ENCODE measurements at regions not wholly inside any gene's neighbourhood (a gene's known extent, or its start where the extent isn't known, plus 50 kb on each side); places are given as distances from the start of the nearest gene placed in this dataset.

DNA sequence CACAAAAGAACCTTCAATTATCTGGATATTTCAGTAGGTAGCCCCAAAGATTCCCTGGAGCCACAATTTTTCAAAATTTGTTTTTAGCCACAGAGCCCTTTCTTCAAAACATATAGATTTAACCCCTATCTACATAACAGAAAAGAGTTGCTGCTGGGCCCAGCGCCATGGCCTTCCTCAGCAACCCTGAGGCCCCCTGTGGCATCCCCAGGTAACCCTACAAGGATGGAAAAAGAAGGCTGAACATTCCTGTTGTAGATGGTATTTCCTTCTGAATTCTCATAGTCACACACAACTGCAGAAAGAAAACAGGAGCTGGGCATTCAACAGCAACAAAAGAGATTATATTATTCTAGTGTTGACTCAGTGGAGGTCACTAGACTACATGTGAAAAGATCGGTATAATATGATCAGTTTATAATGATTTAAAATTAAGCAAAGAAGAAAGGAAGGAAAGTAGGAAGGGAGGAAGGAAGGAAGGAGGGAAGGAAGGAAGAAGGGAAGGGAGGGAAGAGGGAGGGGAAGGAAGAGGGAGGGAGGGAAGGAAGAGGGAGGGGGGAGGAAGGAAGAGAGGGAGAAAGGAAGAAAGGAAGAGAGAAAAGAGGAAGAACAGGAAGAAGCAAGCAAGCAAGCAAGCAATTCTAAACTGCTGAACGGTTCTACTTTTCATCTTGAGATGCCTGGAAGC, 342.5 kb upstream of the NR2F2 start:
- DNase-seq = no peak
- TF ChIP-seq, protein P1, sequence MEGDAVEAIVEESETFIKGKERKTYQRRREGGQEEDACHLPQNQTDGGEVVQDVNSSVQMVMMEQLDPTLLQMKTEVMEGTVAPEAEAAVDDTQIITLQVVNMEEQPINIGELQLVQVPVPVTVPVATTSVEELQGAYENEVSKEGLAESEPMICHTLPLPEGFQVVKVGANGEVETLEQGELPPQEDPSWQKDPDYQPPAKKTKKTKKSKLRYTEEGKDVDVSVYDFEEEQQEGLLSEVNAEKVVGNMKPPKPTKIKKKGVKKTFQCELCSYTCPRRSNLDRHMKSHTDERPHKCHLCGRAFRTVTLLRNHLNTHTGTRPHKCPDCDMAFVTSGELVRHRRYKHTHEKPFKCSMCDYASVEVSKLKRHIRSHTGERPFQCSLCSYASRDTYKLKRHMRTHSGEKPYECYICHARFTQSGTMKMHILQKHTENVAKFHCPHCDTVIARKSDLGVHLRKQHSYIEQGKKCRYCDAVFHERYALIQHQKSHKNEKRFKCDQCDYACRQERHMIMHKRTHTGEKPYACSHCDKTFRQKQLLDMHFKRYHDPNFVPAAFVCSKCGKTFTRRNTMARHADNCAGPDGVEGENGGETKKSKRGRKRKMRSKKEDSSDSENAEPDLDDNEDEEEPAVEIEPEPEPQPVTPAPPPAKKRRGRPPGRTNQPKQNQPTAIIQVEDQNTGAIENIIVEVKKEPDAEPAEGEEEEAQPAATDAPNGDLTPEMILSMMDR (IDR thresholded peaks at IDR 0.05) = no peak
- no peak overlapping the region for H3K27ac ChIP-seq
- H3K27me3 ChIP-seq = no peaks in the 10 kb centered on the region
- H3K4me1 ChIP-seq = peaks cover 0 to 9% (median 2%) of the 10 kb centered on the region in 4 donors
- intact Hi-C loops (cut with DNase I; ENCODE audit: low total_unique reads) = no loop called here
- no peaks in the 10 kb centered on the region for H3K9me3 ChIP-seq
- H3K36me3 ChIP-seq = no peaks in the 10 kb centered on the region
- no peak overlapping the region for H3K4me3 ChIP-seq

DNA sequence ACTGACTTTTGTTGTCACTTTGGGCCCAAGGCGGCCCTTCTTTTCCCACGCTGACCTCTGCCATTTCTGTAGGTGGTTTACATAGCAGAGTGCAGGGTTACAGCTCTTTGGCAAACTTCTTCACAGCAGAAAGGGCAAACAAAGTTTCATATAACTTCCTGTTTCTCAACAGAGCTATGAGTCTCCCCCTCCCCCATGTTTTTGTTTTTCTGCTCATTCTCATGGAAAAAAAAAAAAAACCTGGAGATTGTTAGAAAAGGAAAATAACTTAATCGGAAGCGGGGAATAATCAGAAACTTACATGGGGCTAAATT, 342.0 kb upstream of the NR2F2 start:
- Histone ChIP-seq H3K27me3 (no peaks in the 10 kb centered on the region), H3K4me1 (peaks cover 0 to 9% (median 2%) of the 10 kb centered on the region in 4 donors), H3K36me3 (no peaks in the 10 kb centered on the region), H3K27ac (no peak overlapping the region), H3K9me3 (no peaks in the 10 kb centered on the region), H3K4me3 (no peak overlapping the region)
- TF ChIP-seq, protein P1 (IDR thresholded peaks at IDR 0.05) = no peak
- intact Hi-C loops (cut with DNase I; ENCODE audit: low total_unique reads) = no loop called here
- DNase-seq = no peak

DNA sequence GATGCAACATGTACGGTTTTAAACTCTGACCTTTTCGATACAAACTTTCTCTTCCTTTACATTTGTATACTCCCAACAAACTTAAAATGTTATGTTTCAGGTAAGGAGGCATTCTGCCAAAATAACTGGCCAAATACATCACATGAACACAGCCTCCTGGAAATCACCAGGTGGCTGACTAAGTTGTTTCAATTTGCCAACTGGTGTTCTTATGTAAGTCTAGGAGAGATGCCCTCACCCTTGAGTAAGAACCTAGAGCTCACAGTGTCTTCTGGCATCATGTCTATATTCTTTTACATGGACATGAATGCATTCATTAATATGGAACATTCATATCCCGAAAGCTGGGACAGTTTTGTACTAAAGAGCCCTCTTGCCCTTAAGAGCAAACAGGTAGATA, 341.1 kb upstream of the NR2F2 start:
- Histone ChIP-seq H3K4me1 (peaks cover 0 to 9% (median 2%) of the 10 kb centered on the region in 4 donors), H3K27me3 (no peaks in the 10 kb centered on the region), H3K27ac (no peak overlapping the region), H3K9me3 (no peaks in the 10 kb centered on the region), H3K4me3 (no peak overlapping the region), H3K36me3 (no peaks in the 10 kb centered on the region)
- no peak for DNase-seq
- intact Hi-C loops (cut with DNase I; ENCODE audit: low total_unique reads) = no loop called here
- TF ChIP-seq, protein P1 (IDR thresholded peaks at IDR 0.05) = no peak

DNA sequence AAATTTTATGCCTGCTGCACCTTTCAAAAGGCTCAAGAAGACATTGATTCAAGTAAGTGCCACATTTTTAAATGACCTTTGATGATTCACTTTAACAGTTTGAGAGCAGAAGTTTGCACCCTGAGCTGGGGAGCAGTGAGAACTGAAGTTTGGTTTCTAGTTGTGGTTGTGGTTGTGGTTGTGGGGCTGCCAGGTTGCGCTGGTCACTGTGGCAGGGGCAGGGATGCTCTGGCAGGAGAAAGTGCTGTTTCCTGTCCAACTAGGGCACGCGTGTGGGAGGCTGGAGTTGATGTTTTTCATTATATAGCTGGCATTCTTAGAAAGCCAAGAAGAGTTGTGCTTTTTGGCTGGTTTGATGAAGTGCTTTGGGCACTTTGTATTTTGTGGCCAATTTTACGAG, 339.7 kb upstream of the NR2F2 start:
- intact Hi-C loops (cut with DNase I; ENCODE audit: low total_unique reads) = loop anchor here (10.0 kb wide), 1 partner anchor 314 kb away; no protein-coding TSS in a partner anchor
- no peak overlapping the region for H3K27ac ChIP-seq
- H3K27me3 ChIP-seq = no peaks in the 10 kb centered on the region
- no peaks in the 10 kb centered on the region for H3K36me3 ChIP-seq
- H3K9me3 ChIP-seq = no peaks in the 10 kb centered on the region
- DNase-seq = no peak
- TF ChIP-seq, protein P1 (IDR thresholded peaks at IDR 0.05) = no peak
- H3K4me3 ChIP-seq = no peak overlapping the region
- peaks cover 0 to 9% (median 5%) of the 10 kb centered on the region in 4 donors for H3K4me1 ChIP-seq

DNA sequence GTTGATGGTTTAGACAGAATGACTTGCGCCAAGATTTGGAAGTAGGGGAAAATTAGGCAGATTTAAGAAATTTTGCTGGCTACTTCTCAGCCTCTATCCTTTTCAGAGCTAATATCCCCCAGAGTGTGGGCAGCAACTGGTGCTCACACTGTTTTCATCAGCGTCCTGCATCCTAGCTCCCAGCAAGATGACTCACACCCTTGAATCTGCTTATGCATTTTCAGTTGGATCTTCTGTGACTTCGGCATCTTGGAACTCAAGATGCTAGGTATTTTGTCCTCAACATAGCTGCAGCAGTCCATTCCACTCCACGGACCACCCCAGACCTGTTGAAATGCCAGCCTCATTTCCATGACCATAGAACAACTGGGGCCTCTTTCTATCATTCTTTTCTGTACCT, 336.1 kb upstream of the NR2F2 start:
- Histone ChIP-seq H3K27me3 (no peaks in the 10 kb centered on the region), H3K4me1 (peaks cover 0 to 11% (median 5%) of the 10 kb centered on the region in 4 donors), H3K36me3 (no peaks in the 10 kb centered on the region), H3K9me3 (no peaks in the 10 kb centered on the region), H3K4me3 (no peak overlapping the region), H3K27ac (no peak overlapping the region)
- intact Hi-C loops (cut with DNase I; ENCODE audit: low total_unique reads) = loop anchor here (10.0 kb wide), 1 partner anchor 310 kb away; no protein-coding TSS in a partner anchor
- TF ChIP-seq, protein P1 (IDR thresholded peaks at IDR 0.05) = no peak
- no peak for DNase-seq
